GM06990 (cell line): ENCODE measurements at regions not wholly inside any gene's neighbourhood (a gene's known extent, or its start where the extent isn't known, plus 50 kb on each side); places are given as distances from the start of the nearest gene placed in this dataset.

Experiments
- DNase-seq: peaks from one replicate; pipeline ENCODE4 v3.0.0-alpha.2; 2011; ENCODE audit not compliant: insufficient read length; ENCODE audit errors: extremely low read depth
- H3K27me3 ChIP-seq: replicated peaks from 2 replicates; pipeline ENCODE4 v1.6.0; 2011; ENCODE audit warnings: low read length; ENCODE audit not compliant: control insufficient read depth, insufficient read depth
- H3K36me3 ChIP-seq: 2 replicates; pipeline ENCODE4 v1.5.1; 2011; ENCODE audit warnings: low read length; ENCODE audit not compliant: control insufficient read depth, insufficient read depth
- H3K4me3 ChIP-seq: replicated peaks from 2 replicates; pipeline ENCODE4 v1.5.1; 2011; ENCODE audit warnings: low read depth, mild to moderate bottlenecking, control low read depth, low read length
- TF ChIP-seq, protein P1 (sequence below): IDR thresholded peaks from 2 replicates; pipeline ENCODE4 v1.5.1; 2011; ENCODE audit warnings: low read length, control low read depth, mild to moderate bottlenecking, inconsistent platforms; ENCODE audit not compliant: insufficient read depth, poor library complexity, severe bottlenecking

DNA sequence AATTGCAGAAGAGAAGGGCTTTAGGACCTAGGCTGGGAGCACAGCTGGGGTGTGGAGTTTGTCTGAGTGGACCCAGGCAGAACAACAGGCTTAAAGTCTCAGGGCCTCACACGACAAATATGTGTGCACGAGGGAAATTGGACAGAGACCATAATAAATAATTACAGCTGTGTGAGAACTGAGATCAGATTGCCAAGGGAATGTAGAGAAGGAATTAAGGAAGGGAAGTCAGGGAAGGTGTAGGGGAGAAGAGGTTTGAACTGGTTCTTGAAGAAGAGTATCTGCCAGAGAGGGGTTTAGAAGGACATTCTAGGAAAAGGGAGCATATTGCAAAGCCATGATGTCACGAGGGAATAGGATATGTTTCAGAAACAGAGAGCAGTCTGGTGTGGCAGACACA is 120.7 kb upstream of the TSPAN5 start:
- DNase-seq, result no peak
- TF ChIP-seq, protein P1, sequence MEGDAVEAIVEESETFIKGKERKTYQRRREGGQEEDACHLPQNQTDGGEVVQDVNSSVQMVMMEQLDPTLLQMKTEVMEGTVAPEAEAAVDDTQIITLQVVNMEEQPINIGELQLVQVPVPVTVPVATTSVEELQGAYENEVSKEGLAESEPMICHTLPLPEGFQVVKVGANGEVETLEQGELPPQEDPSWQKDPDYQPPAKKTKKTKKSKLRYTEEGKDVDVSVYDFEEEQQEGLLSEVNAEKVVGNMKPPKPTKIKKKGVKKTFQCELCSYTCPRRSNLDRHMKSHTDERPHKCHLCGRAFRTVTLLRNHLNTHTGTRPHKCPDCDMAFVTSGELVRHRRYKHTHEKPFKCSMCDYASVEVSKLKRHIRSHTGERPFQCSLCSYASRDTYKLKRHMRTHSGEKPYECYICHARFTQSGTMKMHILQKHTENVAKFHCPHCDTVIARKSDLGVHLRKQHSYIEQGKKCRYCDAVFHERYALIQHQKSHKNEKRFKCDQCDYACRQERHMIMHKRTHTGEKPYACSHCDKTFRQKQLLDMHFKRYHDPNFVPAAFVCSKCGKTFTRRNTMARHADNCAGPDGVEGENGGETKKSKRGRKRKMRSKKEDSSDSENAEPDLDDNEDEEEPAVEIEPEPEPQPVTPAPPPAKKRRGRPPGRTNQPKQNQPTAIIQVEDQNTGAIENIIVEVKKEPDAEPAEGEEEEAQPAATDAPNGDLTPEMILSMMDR, result no peak
- no peak overlapping the region for H3K4me3 ChIP-seq
- H3K36me3 ChIP-seq, result no peaks in the 10 kb centered on the region
- H3K27me3 ChIP-seq, result no peaks in the 10 kb centered on the region

DNA sequence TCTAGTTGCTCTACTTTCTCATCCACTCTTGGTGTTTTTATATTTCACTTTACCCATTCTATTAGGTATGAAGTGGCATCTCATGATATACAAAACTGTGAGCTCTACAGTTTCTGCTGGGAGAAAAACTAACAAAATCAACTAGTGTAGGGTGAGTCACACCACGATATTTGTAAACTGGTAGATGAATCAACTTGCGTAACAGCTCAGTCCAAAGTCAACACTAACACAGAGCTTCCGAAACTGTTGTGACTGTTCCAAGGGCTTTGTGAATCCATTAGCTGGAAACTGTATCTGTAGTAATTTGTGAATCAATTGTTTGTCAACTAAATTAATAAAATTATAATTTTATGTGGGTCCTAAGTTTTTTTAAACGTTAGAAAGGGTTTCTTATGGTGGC is 119.8 kb upstream of the TSPAN5 start:
- TF ChIP-seq, protein P1, result no peak
- DNase-seq, result no peak
- H3K27me3 ChIP-seq, result no peaks in the 10 kb centered on the region
- no peaks in the 10 kb centered on the region for H3K36me3 ChIP-seq
- H3K4me3 ChIP-seq, result no peak overlapping the region

DNA sequence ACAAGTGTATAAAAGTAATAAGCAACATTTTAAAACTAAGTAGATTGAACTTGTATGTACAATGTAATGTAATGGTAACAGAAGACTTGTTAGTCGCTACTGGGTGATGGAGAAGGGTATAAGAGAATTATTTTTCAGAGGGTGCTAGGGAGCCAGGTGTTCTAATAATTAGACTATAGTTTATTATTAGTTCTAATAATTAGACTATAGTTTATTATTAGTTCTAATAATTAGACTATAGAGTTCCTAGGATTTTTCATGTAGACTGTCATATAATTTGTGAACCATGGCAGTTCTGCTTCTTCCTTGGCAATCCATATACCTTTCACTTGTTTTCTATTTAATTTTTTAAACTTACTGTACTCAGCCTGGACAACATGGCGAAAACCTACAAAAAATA is 117.3 kb upstream of the TSPAN5 start:
- Histone ChIP-seq H3K27me3 (no peaks in the 10 kb centered on the region), H3K36me3 (no peaks in the 10 kb centered on the region), H3K4me3 (no peak overlapping the region)
- no peak for DNase-seq
- TF ChIP-seq, protein P1, result no peak

DNA sequence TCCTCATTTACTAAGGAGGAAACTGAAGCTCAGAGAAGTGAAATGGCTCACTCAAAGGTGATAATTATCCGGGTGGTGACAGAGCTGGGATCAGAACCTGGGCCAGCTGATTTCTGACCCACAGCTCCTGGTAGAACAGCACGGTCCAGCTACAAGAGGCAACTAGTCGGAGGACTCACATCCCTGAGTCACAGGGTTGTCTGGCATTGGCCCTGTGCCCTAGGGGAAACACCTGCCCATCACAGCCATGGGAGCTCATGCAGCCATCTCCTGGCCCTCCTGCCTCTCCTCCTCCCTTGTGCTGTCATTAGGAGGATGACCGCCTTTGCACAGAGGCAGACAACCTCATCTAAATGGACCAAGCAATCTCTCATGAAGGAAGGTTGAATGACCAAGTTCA is 115.2 kb upstream of the TSPAN5 start:
- H3K36me3 ChIP-seq, result no peaks in the 10 kb centered on the region
- H3K27me3 ChIP-seq, result no peaks in the 10 kb centered on the region
- no peak overlapping the region for H3K4me3 ChIP-seq
- DNase-seq, result no peak
- TF ChIP-seq, protein P1, result no peak

DNA sequence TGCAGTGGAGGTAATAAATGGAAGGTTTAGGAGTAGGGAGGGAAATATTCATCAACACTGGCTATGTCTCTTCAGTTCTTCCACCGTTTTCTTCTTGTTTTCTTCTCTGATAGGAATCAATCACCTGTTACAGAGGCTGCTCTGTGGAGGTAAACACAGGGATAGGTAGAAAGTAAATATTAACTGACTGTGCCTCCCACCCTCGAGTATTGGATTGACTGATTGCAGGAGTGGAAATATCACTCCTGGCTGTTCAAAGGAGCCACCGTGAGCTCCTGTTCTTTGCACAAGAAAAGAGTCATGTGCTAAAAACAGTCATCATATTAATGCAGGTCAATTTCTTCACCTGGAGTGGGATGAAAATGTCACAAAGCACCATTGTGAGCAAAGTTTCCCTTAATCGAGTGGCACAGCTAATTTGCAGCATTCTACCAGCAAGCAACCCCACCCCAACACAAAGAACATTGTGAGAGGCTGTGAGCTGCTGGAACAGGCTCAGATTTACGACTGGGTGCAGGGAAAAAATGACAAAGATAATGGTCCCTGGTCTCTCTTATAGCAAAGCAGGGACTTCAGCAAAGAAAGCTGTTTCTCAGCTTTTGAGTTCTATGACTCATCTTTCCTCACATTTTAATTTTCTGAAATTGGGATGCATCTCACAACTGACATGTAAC is 113.7 kb upstream of the TSPAN5 start:
- H3K36me3 ChIP-seq, result no peaks in the 10 kb centered on the region
- DNase-seq, result no peak
- H3K27me3 ChIP-seq, result no peaks in the 10 kb centered on the region
- TF ChIP-seq, protein P1, result no peak
- H3K4me3 ChIP-seq, result no peak overlapping the region

DNA sequence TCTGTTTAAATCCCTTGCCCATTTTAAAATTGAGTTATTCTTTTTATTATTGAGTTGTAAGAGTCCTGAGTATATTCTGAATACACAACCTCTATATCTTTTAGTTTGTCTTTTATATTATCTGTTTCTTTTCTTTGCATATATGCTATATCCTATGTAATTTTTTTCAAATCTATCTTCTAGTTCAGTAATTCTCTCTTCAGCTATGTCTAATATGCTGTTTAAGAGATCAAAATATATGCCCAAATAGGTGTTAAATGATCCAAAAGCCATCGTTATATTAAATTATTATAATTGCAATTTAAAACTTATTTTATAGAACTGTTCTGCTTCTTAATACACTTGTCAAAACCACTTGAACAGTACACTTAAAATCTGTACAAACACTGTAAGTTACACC is 107.4 kb upstream of the TSPAN5 start:
- DNase-seq, result no peak
- H3K4me3 ChIP-seq, result no peak overlapping the region

More for the DNA sequence above, 107.4 kb upstream of the TSPAN5 start:
- Histone ChIP-seq H3K27me3 (no peaks in the 10 kb centered on the region), H3K36me3 (no peaks in the 10 kb centered on the region)
- TF ChIP-seq, protein P1, result no peak
